Stimulated activated CD4-positive, alpha-beta T cell treated with anti-CD3 and anti-CD28 coated beads, TNF-alpha, amount 100 ng/mL, for 1 hour (primary cell): ENCODE measurements at regions not wholly inside any gene's neighbourhood (a gene's known extent, or its start where the extent isn't known, plus 50 kb on each side); places are given as distances from the start of the nearest gene placed in this dataset.

ENCODE experiments used
- DNase-seq, 3 donors: peaks; one replicate each; pipeline ENCODE4 v3.0.0-alpha.2; 2020; ENCODE audit warnings: low read depth in 3 of 3, low spot score in 1 of 3

- DNase-seq, result no peak
Measured at GRCh38 chr3:30293621-30294240, 312.7 kb upstream of the TGFBR2 start.

DNA sequence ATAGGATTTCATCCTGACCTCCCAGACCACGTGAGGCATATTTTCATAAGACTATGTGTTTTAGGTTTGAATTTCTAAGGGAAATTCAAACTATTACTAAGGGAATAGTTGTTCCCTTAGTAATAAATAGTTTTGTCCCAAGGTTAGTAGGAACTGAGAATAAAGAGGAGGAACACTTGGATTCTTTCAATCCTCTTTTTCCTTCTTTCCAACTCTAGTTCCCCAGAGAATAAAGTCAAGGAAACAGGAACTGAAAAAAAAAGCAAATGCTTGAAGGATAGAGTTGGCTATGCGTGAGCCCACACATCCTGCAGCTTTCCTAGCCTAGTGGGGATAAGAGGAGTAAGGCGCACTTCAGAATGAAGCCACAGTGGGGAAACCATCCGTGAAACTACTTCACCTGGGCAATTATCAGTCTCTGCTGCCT lies 312.1 kb upstream of the TGFBR2 start:
- no peak for DNase-seq

DNA sequence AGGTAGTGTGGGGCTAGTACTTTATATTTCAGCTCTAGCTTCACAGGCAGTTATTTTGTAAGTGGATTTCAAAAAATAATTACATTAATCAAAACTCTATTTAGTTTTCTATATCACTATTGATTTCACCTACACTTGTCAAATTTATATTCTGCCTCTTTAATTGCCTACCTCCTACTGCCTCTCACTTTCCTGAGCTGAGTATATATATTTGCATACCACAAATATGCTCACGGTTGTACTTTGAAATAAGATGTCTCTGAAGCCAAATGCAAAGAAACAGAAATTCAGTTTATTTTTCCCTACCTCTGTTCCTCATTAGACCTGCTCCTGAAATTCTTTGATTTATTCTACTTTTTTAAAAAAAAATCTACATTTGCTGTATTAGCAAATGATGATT lies 309.3 kb upstream of the TGFBR2 start:
- DNase-seq, result no peak

DNA sequence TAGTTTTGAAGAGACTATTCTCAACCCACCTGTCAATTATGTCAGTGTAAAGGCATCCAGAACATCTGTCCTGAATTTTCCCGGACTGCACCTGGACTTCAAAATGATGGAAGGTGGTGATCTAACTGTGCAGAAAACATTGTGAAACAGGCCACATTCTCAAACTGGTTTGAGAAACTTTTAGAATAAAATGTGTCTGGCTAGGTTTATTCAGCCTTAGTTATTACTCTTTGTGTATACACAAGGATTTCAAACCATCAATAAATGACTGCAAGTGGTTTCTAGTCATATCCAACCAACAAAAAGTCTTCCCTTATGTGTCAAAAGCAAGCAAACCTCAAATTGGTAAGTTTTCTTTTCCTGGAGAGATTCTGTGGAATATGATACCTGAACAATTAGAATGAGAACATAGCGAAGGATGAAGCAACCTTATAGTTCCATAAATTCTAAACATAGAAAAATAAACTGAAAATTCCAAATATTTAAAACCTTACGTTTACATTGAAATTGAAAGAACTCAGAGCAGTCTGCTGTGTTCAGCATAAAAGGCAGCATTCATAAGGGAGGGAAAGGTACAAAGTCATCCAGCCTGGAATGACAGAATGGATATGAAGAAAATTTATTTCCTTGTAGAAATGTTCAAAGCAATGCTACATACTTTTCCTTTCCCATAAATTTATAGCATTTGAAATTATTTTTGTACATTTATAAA lies 306.6 kb upstream of the TGFBR2 start:
- DNase-seq, result no peak

DNA sequence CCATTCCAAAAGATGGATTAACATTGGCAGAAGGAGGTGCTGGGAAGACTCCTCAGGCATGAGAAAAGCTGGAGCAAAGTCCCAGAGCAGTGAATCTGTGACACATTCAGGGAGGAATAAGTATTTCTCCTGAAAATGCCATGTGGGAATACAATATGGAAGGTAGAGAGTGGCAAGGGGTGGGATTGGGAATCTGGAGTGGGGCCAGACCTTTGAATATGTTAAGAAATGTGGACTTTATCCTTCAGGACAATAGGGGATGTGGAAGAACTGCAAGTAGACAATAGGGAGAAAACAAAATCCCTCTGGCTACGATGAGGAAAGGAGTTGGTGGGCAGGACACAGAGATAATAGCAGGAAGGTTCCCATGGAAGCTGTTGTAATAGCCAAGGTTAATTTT lies 305.6 kb upstream of the TGFBR2 start:
- no peak for DNase-seq

GRCh38 chr3:30302027-30302426 lies 304.4 kb upstream of the TGFBR2 start:
- DNase-seq, result no peak

DNA sequence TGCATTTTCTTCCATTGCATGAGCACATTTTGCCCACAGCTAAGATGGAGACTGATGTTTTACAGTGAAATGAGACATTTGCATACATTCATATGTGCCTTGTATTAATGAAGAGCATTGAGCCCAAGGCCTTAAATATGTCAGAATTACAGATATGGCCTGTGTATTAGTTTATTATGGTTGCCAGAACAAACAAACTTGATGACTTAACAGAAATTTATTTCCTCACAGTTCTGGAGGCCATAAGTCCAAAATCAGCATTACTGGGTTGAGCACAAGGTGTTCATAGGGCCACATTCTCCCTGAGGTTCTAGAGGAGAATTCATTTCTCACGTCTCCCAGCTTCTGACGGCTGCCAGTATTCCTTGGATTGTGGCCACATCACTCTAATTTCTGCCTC lies 302.6 kb upstream of the TGFBR2 start:
- DNase-seq, result no peak

DNA sequence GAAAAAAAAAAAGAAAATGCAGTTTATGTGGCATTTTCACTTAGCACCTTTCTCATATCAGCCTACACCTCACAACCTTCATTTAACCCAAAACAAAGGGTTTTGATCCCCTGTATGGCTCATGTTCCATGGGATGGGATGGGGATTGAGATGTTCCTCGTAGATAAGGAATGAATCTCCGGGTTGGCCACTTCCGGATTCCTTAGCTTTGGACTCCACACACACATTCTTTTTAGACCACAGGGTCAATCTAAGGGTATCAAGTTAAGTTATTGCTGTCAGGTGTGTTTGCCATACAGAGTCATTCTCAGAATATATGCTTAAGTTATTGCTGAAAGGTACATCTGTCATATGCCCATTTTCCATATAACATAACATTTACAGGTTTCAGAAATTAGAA lies 301.4 kb upstream of the TGFBR2 start:
- DNase-seq, result no peak

GRCh38 chr3:30306896-30307295 lies 299.5 kb upstream of the TGFBR2 start:
- no peak for DNase-seq

GRCh38 chr3:30307372-30307950 lies 298.9 kb upstream of the TGFBR2 start:
- DNase-seq, result no peak

DNA sequence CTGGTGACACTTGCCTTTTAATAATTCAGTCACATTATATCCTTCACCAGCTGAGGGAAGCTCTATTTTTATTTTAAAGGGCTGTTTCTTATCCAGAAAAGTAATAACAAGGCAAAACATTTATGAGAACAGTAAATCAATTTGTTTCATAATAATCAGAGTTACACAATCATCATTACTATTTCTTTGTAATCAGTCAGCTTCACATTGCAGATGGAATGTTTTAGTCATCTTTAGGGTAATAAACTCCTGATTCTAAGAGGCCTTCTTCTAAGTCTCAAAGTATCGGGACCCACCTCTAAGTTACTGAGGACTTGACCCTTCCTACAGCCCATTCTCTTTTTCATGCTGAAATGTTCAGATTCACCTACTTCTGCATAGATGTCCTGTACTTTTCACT lies 298.3 kb upstream of the TGFBR2 start:
- no peak for DNase-seq

GRCh38 chr3:30309961-30310954 lies 296.1 kb upstream of the TGFBR2 start:
- DNase-seq, result no peak

DNA sequence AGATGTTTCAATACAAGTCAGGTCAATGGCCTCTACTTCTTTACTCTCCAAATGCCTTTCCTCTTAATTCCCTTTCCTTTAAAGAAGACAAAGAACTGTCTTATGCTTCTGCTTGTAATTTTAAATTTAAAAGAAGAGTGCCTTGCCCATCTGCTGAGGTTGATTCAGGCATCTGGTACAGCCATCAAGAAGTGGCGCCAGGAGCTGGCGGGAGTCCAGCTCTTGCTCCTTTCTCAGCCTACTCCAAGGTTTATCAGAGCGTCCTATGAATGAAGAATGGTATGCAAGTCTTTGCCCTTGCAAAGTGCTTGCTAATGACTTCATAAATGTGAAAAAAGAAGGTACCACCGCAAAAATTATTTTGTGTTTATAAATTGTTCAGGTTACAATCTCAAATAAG lies 294.6 kb upstream of the TGFBR2 start:
- no peak for DNase-seq

GRCh38 chr3:30313840-30314239 lies 292.6 kb upstream of the TGFBR2 start:
- no peak for DNase-seq

DNA sequence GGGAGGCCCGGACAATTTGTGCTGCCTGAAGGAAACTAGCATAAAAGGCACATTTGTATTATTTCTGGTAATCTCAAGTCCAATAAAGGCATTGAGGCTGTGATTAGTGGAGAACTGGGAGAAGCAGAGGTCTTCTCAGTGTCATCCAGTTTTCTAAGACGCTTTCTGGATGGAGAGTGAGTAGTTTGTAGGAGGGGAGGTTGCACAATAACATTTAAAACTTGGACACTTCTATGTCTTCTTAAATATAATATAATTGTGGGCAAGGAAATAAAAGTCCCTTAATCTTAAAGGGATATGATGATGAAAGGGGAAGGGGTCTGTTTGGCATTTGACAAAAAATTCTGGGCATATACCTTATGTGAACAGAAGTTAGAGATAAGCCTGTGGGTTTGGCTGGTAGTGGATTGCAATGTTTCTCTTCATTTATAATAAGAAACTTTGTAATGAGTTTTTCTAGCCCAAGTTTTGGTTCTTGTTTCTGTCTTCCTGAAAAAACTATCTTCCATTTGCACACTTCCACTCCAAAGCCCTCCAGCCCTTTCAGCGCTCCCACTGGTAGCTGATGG lies 291.6 kb upstream of the TGFBR2 start:
- no peak for DNase-seq

- no peak for DNase-seq
Measured at GRCh38 chr3:30315447-30315846, 291.0 kb upstream of the TGFBR2 start.

DNA sequence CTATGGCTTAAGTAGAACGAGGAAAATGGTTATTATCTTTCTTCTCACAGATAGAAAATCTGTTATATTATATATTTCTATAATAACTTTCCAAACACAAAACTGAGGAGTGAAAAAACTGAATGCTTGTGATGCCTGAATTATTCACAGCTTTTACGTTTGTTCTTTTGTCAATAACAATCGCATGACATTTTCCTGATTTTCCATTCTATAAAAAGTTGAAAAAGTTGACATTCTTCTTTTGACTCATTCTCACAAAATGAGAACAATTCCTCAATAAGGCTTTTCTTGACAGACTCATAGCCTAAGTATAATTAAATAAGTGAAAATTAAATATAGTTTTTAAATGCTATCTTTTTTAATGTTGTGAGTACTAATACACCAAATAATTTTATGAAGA lies 288.8 kb upstream of the TGFBR2 start:
- no peak for DNase-seq

- DNase-seq, result no peak
Measured at GRCh38 chr3:30318110-30318509, 288.3 kb upstream of the TGFBR2 start.

DNA sequence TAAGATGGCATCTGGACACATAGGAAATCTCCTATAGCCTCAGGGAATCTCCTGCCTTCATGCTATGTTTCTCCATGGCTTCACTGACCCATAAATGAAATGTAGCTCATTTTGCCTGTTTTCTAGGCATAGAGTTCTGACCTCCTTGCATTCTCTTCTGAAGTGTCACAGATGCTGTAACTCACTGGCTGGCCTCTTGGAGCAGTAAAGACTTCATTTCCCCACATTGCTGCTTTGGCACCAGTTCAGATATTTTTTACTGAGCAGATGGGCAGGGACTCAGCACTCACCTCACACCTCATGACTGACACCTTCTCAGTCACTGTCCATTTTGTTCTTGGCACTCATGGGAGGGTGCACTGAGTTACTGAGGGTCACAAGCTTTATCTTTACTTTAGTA lies 286.7 kb upstream of the TGFBR2 start:
- peak in 2 of 3 donors; percentile 2 to 14 for DNase-seq

- DNase-seq, result no peak
Measured at GRCh38 chr3:30320392-30320791, 286.0 kb upstream of the TGFBR2 start.

DNA sequence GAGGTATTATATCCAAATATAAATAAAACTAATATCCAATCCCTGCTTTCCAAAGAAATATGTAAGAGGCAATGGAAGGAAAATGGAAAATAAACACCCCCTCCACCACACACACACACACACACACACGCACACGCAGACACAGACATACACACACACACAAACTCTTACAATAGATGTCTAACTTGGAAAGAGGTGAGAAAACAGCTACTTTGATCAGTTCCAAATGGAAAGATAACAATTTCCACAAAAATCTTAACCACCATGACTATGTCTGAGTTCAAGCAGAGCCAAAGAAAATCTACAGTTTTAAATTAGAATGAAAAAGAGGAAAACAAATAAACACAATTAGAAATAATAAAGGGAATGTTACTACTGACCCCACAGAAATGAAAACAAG lies 285.3 kb upstream of the TGFBR2 start:
- DNase-seq, result no peak
